K562 (cell line): ENCODE measurements at regions not wholly inside any gene's neighbourhood (a gene's known extent, or its start where the extent isn't known, plus 50 kb on each side); places are given as distances from the start of the nearest gene placed in this dataset.

ENCODE experiments used
- ATAC-seq: fragments of 200-7000 bp; cut with Tn5 transposase; 3 replicates; pipeline ENCODE4 v1.9.1; 2020; ENCODE audit warnings: moderate library complexity
- BruUV-seq: library from RNA; stranded (reverse); fragments of 400-500 nt; replicated peaks from 2 replicates; lab custom pipeline; 2021; lab: Mats Ljungman, UMichigan
- CTCF ChIA-PET: fragments of 300-600 bp; formaldehyde crosslinking; extraction: SDS; loops from one replicate; lab custom pipeline; 2021; ENCODE audit warnings: low intra/inter-chr PET ratio; lab: Yijun Ruan, JAX
- POLR2A ChIA-PET: fragments of 300-600, 350-650 bp; sonication (Branson Sonifier 250); formaldehyde crosslinking; extraction: SDS; loops from one replicate; lab custom pipeline; 2021; ENCODE audit warnings: antibody characterized with exemption, inconsistent platforms; lab: Yijun Ruan, JAX
- DNase-seq, 4 experiments: peaks; one replicate each; pipeline versions ENCODE4 v3.0.0 to v3.0.0-alpha.2; 2011 to 2018; ENCODE audit warnings: low spot score in 3 of 4, mixed read lengths in 3 of 4; ENCODE audit errors: extremely low read depth in 1 of 4
- FAIRE-seq: peaks from 2 replicates; lab custom pipeline; 2011; peaks lifted over from hg19 to GRCh38; lab: Jason Lieb, UNC
- H2AFZ ChIP-seq: 2 replicates; pipeline ENCODE4 v1.6.0; 2011; ENCODE audit warnings: low read depth, low read length, control low read depth, inconsistent platforms
- H3K27ac ChIP-seq: fragments of 200-600 bp; 3 replicates; pipeline ENCODE4 v1.8.0; 2011; ENCODE audit warnings: low read depth, mild to moderate bottlenecking, control low read depth, inconsistent platforms, low read length, moderate library complexity, mixed read lengths; ENCODE audit errors: extremely low read depth
- H3K27me3 ChIP-seq, 2 experiments: fragments of 300-600 bp in 1 of 2; 2 replicates in 1 of 2; 3 replicates in 1 of 2; pipeline versions ENCODE4 v1.6.0 to v1.8.0; 2011; ENCODE audit warnings: inconsistent platforms in 2 of 2, low read length in 2 of 2, mild to moderate bottlenecking in 1 of 2, mixed read lengths in 1 of 2, moderate library complexity in 1 of 2; ENCODE audit not compliant: control insufficient read depth in 2 of 2, insufficient read depth in 2 of 2
- H3K36me3 ChIP-seq: fragments of 300-600 bp; 3 replicates; pipeline ENCODE4 v1.8.0; 2011; ENCODE audit warnings: mild to moderate bottlenecking, low read length, inconsistent platforms; ENCODE audit not compliant: control insufficient read depth, insufficient read depth
- H3K4me1 ChIP-seq, 2 experiments: fragments of 200-600 bp in 1 of 2; replicated peaks in 1 of 2; 2 replicates in 1 of 2; 3 replicates in 1 of 2; pipeline versions ENCODE4 v1.5.1 to v1.8.0; 2011; ENCODE audit warnings: inconsistent platforms in 2 of 2, low read length in 2 of 2, mild to moderate bottlenecking in 1 of 2, mixed read lengths in 1 of 2, moderate library complexity in 1 of 2; ENCODE audit not compliant: control insufficient read depth in 2 of 2, insufficient read depth in 2 of 2
- H3K4me2 ChIP-seq: 2 replicates; pipeline ENCODE4 v1.6.1; 2011; ENCODE audit warnings: low read length, control low read depth, inconsistent platforms, mixed read lengths; ENCODE audit not compliant: insufficient read depth
- H3K4me3 ChIP-seq: fragments of 200-600 bp; sonication (generic), shearing (Covaris generic); 2 replicates; pipeline ENCODE4 v1.5.1; 2016; ENCODE audit warnings: control low read depth, inconsistent platforms
- H3K79me2 ChIP-seq: fragments of 200-600 bp; 3 replicates; pipeline ENCODE4 v1.8.0; 2011; ENCODE audit warnings: low read length, inconsistent platforms; ENCODE audit not compliant: control insufficient read depth, insufficient read depth
- H3K9ac ChIP-seq, 2 experiments: 2 replicates each; pipeline versions ENCODE4 v1.6.0 to v1.6.1; 2011; ENCODE audit warnings: low read depth in 2 of 2, low read length in 2 of 2, control low read depth in 1 of 2, inconsistent platforms in 1 of 2, mild to moderate bottlenecking in 1 of 2, mixed read lengths in 1 of 2; ENCODE audit not compliant: insufficient read depth in 1 of 2
- H3K9me1 ChIP-seq: one replicate; pipeline ENCODE4 v1.6.0; 2011; ENCODE audit warnings: inconsistent platforms, mild to moderate bottlenecking, low read length, moderate library complexity; ENCODE audit not compliant: control insufficient read depth, insufficient read depth
- H3K9me3 ChIP-seq: replicated peaks from 2 replicates; pipeline ENCODE4 v1.5.1; 2011; ENCODE audit warnings: low read depth, low read length, inconsistent platforms; ENCODE audit not compliant: control insufficient read depth, insufficient read depth
- H4K20me1 ChIP-seq: replicated peaks from 2 replicates; pipeline ENCODE4 v1.6.1; 2011; ENCODE audit warnings: low read length, inconsistent platforms, mixed read lengths; ENCODE audit not compliant: control insufficient read depth, insufficient read depth
- DACH1 ChIP-seq: fragments of 450-650 bp; IDR thresholded peaks from 2 replicates; pipeline ENCODE4 v1.6.1; 2018; ENCODE audit not compliant: partially characterized antibody
- EHMT2 ChIP-seq: fragments of 450-650 bp; IDR thresholded peaks from 2 replicates; pipeline ENCODE4 v1.6.1; 2018; ENCODE audit warnings: antibody characterized with exemption
- HBP1 ChIP-seq: fragments of 450-650 bp; formaldehyde crosslinking; IDR thresholded peaks from 2 replicates; pipeline ENCODE4 v1.4.0; 2022; ENCODE audit warnings: missing genetic modification characterization
- MLLT1 ChIP-seq, 2 experiments: fragments of 450-650 bp; IDR thresholded peaks; 2 replicates each; pipeline ENCODE4 v1.6.1; 2016
- NELFE ChIP-seq: IDR thresholded peaks from 2 replicates; pipeline ENCODE4 v1.6.1; 2011; ENCODE audit warnings: mild to moderate bottlenecking; ENCODE audit not compliant: insufficient read depth, insufficient read length
- NUFIP1 ChIP-seq: fragments of 450-650 bp; IDR thresholded peaks from 2 replicates; pipeline ENCODE4 v1.6.1; 2018; ENCODE audit not compliant: partially characterized antibody
- RHOXF2B ChIP-seq: fragments of 250-450 bp; sonication (Bioruptor Pico); conservative IDR thresholded peaks from 2 replicates; pipeline ENCODE4 v1.5.1; 2021
- SUPT5H ChIP-seq: fragments of 450-650 bp; IDR thresholded peaks from 2 replicates; pipeline ENCODE4 v1.6.1; 2016
- TAF15 ChIP-seq: fragments of 200-400 bp; formaldehyde crosslinking; IDR thresholded peaks from 2 replicates; pipeline ENCODE4 v1.6.1; 2017; ENCODE audit warnings: mild to moderate bottlenecking, low read depth, low read length, moderate library complexity
- ZBTB49 ChIP-seq: sonication (generic); formaldehyde crosslinking; IDR thresholded peaks from 2 replicates; pipeline ENCODE4 v1.8.0; 2022; ENCODE audit warnings: missing genetic modification reagents, mild to moderate bottlenecking, borderline replicate concordance
- ZNF232 ChIP-seq: sonication (generic); formaldehyde crosslinking; IDR thresholded peaks from 2 replicates; pipeline ENCODE4 v1.8.0; 2022; ENCODE audit warnings: mild to moderate bottlenecking, missing genetic modification reagents
- ZNF561 ChIP-seq: fragments of 450-650 bp; formaldehyde crosslinking; conservative IDR thresholded peaks from 2 replicates; pipeline ENCODE4 v1.4.0; 2020; ENCODE audit warnings: mild to moderate bottlenecking, moderate library complexity
- ZNF76 ChIP-seq: fragments of 250-450 bp; sonication (Bioruptor Pico); IDR thresholded peaks from 2 replicates; pipeline ENCODE4 v1.4.0; 2020; ENCODE audit warnings: mild to moderate bottlenecking, moderate library complexity, borderline replicate concordance
- WGBS: fragments of 100-300 bp; shearing (Covaris generic); methylation state at CpG from one replicate; pipeline ENCODE4 v1.1.6; 2016; ENCODE audit warnings: low coverage, mixed read lengths; ENCODE audit not compliant: insufficient coverage; ENCODE audit errors: missing lambda C conversion rate; 5-methylcytosine and 5-hydroxymethylcytosine counted together
- in situ Hi-C: fragments of 300-500 bp; cut with MboI; formaldehyde crosslinking; loops from 4 replicates; pipeline ENCODE4 v1.15.0; 2018; ENCODE audit warnings: inconsistent platforms, mixed read lengths
- intact Hi-C: fragments of 100-400 bp; cut with micrococcal nuclease; formaldehyde crosslinking; loops from 2 replicates; pipeline ENCODE4 v1.14.2; 2022

- ATAC-seq (no peak), FAIRE-seq (no peak)
- WGBS, result 4% methylated on average over 4 of the region's 4 CpGs
These were observed 58.1 kb upstream of the SIX3 start for GRCh38 chr2:44883356-44883755.

More at GRCh38 chr2:44883356-44883755, 58.1 kb upstream of the SIX3 start:
- Histone ChIP-seq H3K27me3 (peaks cover 7 to 35% of the 10 kb centered on the region in 2 experiments; a peak in 4 of 5 replicates), H3K4me2 (no peak overlapping the region), H3K79me2 (no peaks in the 10 kb centered on the region), H3K9me1 (no peaks in the 10 kb centered on the region), H3K36me3 (no peaks in the 10 kb centered on the region), H3K4me1 (no peaks in the 10 kb centered on the region)
- BruUV-seq, result no TSS peak
- CTCF ChIA-PET, result no interaction called here
- DNase-seq, result no peak
- intact Hi-C loops (no loop called here), in situ Hi-C loops (no loop called here)
- POLR2A ChIA-PET, result no interaction called here
- TF ChIP-seq ZNF232 (no peak), SUPT5H (no peak), ZNF561 (CRISPR knock-in tag) (no peak), RHOXF2B (CRISPR knock-in tag) (no peak), ZNF76 (CRISPR knock-in tag) (no peak), EHMT2 (no peak), HBP1 (CRISPR knock-in tag) (no peak), DACH1 (no peak), NUFIP1 (no peak), NELFE (no peak), TAF15 (no peak), MLLT1 (IDR thresholded peaks at IDR 0.05) (no peak), ZBTB49 (no peak)
- TF ChIP-seq, all 486 proteins: peak for 0
- Histone ChIP-seq H3K27ac (no peak overlapping the region), H3K9me3 (no peaks in the 10 kb centered on the region), H3K9ac (no peak overlapping the region), H3K4me3 (no peak overlapping the region), H4K20me1 (no peaks in the 10 kb centered on the region), H2AFZ (no peak overlapping the region)
